Hematopoietic multipotent progenitor cell treated with erythropoietin and hydrocortisone succinate and interleukin-3 and kit ligand, for 6 days (in vitro differentiated cells): ENCODE measurements at regions not wholly inside any gene's neighbourhood (a gene's known extent, or its start where the extent isn't known, plus 50 kb on each side); places are given as distances from the start of the nearest gene placed in this dataset.
"Not testable (repeated sequence)": the region's sequence is repeated elsewhere in the genome, so short reads cannot be mapped to it uniquely, and the experiment has no call there.

ENCODE experiments used
- DNase-seq: peaks from one replicate; pipeline ENCODE4 v3.0.0-alpha.2; 2015

DNA sequence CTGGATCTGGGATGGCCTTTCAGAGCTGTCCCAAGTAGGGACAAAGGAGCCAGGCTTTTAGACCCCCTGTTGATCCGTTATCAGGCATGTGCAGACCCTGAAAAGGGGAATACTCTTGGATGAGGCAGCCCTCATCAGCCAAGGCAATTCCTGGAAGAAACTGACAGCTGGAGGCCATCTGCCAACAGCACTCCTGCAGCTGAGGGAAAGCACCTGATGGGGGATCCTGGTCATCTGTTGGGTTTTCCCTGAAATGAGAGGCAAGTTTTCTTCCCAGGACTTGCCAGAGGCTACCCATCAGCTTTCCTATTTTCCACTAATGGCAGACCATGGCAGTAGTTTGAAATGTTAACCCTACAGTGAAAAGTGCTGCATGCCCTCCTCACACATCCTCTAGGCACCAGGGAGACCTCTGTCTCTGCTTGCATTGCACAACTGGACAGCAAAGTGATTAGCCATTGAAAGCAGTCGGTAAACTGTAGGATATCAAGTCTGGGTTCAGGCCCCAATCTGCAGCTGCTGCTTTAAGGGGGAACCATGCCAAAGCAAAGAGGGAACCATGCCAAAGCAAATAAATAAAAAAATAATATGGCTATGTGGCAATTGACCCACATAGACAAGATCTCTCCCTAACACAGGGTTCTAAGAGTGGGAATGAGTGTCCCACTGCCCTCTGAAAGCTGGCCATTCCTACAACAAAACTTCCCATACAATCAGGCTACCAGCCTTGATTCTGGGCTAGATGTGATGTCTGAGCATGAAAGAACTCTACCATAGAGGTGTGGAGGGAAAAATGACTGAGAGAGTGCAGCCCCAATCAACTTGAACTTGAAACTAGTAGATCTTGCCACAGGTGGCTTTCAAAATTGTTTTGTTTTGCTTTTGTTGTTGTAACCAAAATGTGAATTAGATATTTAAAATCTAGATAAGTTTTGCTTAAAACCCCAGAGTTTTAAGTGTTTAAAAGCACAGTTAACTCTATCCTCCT is 232.0 kb upstream of the STT3B start:
- DNase-seq = no peak

DNA sequence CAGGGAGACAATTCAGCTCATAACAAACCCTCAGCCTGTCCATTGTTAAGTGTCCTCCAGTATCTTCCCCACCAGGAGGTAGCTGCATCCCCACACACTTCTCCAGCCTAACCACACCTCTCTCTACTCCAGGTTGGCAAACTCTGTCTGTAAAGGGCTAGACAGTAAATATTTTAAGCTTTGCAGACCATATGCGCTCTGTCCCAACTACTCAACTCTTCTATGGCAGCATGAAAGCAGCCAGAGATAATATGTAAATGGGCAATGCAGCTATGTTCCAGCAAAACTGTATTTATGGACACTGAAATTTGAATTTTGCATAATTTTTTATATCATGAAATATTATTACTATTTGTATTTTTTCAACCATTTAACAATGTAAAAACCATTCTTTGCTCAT is 230.4 kb upstream of the STT3B start:
- no peak for DNase-seq

- no peak for DNase-seq
Observed at GRCh38 chr3:31305340-31305739, 227.4 kb upstream of the STT3B start.

DNA sequence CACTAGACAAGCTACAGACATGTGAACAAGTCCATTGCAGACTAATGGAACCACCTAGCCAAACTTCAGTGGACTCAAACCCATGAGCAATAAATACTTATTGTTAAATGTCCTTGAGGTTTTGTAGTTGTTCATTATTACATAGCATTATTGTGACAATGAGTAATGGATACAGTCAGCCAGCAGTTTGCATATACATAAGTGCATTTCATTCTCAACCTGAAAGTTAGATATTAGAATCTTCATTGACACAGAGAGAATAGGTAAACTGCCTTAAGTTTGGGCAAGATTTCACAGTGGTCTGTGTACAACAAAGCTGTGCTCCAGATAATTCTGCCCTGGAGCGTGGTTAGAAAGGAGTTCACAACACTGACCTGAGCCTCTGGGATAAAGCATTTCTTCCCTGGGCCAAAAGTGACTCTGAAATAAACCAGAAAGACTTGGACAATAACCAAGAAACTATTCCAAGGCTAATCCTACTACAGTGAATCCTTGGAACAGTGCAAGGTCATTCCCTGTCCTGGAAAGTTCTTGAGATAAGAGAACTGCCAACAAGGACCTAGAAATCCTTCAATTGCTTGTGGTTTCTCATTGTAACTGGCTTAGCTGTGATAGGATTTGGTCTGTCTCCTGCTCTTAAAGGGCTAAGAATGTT is 225.5 kb upstream of the STT3B start:
- DNase-seq = no peak

DNA sequence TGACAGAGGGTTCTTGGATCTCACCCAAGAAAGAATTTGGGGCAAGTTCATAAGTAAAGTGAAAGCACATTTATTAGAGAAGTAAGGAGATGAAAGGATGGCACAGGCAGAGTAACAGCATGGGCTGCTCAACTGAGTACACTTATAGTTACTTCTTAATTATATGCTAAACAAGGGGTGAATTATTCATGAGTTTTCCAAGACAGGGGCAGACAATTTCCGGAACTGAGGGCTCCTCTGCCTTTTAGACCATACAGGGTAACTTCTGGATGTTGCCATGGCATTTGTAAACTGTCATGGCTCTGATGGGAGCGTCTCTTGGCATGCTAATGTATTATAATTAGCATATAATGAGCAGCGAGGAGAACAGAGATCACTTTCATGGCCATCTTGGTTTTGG is 221.2 kb upstream of the STT3B start:
- DNase-seq = no peak

GRCh38 chr3:31312400-31312799 is 220.3 kb upstream of the STT3B start:
- peak; percentile 5 for DNase-seq

GRCh38 chr3:31314258-31314657 is 218.5 kb upstream of the STT3B start:
- DNase-seq = peak; percentile 3

- DNase-seq = no peak
Observed at GRCh38 chr3:31319332-31319731, 213.4 kb upstream of the STT3B start.

GRCh38 chr3:31321620-31322019 is 211.1 kb upstream of the STT3B start:
- DNase-seq = no peak

- no peak for DNase-seq
Observed at GRCh38 chr3:31322460-31322859, 210.3 kb upstream of the STT3B start.

GRCh38 chr3:31327826-31328357 is 204.8 kb upstream of the STT3B start:
- DNase-seq = not testable (repeated sequence)

- DNase-seq = no peak
Observed at GRCh38 chr3:31331278-31331677, 201.4 kb upstream of the STT3B start.

GRCh38 chr3:31341130-31341529 is 191.6 kb upstream of the STT3B start:
- no peak for DNase-seq

GRCh38 chr3:31343075-31343474 is 189.7 kb upstream of the STT3B start:
- no peak for DNase-seq

- DNase-seq = no peak
Observed at GRCh38 chr3:31345581-31345980, 187.1 kb upstream of the STT3B start.

DNA sequence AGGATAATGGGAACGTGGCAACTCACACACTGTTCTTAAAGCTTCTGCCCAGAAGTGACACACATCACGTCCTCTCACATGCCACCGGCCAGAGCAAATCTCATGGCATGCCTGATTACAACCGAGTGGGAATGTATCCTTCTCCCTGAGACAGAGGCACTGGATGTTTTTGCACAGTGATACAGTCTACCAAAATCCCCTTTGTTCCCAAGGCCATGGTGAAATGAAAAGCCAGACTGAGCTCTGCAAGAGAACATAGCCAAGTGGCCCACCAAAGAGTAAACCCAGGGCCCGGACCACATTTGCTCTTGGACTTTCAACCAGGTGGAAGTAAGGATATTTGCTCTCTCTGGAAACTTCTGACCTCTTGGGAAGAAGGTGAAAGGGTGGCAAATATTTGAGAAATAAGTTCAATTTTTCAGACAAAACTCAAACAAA is 186.2 kb upstream of the STT3B start:
- no peak for DNase-seq

- DNase-seq = no peak
Observed at GRCh38 chr3:31349001-31349748, 183.6 kb upstream of the STT3B start.

- DNase-seq = no peak
Observed at GRCh38 chr3:31350307-31350706, 182.4 kb upstream of the STT3B start.

GRCh38 chr3:31352331-31352730 is 180.4 kb upstream of the STT3B start:
- no peak for DNase-seq

- DNase-seq = no peak
Observed at GRCh38 chr3:31353166-31353565, 179.6 kb upstream of the STT3B start.

DNA sequence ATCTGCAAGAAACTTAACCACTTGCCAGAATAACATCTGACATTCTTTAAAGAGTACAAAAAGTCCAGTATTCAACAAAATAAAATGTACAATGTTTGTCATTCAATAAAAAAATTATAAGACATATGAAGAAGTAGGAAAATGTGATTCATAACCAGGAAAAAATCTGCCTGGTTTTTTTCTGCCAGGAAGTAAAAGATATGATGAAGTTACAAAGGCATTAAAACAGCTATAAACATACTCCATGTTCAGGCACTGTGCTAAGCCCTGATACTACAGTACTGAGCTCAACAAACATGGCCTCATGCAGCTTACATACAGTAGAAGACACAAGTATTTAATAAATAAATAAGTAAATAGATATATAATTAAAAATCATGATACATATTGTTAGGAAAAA is 178.4 kb upstream of the STT3B start:
- DNase-seq = no peak

DNA sequence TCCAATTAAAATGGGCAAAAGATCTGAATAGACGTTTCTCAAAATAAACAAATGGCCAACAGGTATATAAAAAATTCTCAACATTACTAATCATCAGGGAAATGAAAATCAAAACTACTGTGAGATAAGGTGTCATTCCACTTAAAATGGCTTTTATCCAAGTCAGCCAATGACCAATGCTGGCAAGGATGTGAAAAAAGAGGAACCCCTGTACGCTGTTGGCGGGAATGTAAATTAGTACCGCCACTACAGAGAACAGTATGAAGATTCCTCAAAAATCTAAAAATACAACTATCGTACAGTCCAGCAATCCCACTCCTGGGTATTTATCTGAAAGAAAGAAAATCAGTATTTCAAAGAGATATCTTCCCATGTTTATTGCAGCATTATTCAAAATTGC is 176.9 kb upstream of the STT3B start:
- no peak for DNase-seq

- DNase-seq = peak; percentile 59
Observed at GRCh38 chr3:31356941-31357340, 175.8 kb upstream of the STT3B start.
